HG02981 (cell line): ENCODE measurements at regions not wholly inside any gene's neighbourhood (a gene's known extent, or its start where the extent isn't known, plus 50 kb on each side); places are given as distances from the start of the nearest gene placed in this dataset.

Experiments
- ATAC-seq: cut with Tn5 transposase; IDR thresholded peaks from one replicate; pipeline ENCODE4 v1.9.1; 2021; ENCODE audit warnings: mild to moderate bottlenecking, moderate library complexity; ENCODE audit not compliant: unreplicated experiment

DNA sequence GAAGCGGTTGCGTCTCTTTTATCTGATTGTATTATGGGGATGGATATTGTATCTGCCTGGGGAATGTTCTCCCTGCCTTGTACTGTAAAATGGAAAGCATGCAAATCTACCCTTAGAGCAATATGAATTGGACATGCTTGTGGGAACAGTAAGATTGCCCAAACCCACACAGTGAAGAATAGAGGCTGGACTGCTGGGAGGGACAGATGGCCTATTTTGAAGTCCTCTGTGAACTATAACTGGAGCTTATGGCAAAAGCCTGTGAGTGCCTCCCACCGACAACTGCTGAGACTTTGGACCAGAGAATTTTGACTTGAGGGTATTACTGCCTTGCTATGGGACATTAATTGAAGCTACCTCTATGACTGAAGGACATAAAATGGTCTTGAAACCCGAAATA, 168.9 kb downstream of the ERCC6L2 start:
- no peak for ATAC-seq

DNA sequence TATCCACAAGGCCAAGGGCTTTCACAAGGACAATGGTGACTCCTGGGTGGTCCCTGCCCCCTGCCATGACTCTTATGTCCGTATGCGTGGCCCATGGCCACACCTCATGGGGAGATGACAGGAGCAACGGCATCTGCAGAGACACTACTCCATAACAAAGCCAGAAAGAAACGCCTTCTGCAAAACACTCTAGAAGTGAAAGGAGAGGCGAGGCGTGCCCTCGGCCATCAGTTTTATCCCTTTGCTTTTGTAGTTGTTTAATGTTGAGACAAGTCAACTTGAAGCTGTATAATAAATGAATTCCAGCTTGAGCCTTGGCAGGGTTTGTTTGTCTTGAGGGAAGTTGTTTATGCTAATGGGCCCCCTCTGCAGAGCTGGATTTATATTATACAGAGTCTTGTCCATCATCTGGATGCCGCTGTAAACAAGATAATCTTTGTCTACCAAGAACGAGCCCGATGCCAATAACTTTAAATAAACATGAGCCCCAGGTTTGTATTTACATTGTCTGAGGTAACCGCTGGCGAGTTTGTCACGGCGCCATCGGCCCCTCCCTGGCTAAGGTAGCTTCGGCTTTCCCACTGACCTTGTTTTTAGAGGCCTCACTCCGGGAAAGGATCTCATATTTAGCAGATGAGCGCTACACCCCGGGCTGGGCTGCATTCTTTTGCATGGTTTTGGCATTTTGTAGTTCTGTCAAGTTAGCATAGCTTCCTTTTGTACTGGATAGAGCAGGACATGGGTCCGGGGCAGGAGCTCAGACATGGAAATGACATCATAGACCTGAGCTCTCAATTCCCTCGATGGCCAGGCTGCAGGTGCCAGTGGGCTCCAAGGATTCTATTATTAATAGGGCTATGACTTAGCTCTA, 165.3 kb downstream of the ERCC6L2 start:
- no peak for ATAC-seq

DNA sequence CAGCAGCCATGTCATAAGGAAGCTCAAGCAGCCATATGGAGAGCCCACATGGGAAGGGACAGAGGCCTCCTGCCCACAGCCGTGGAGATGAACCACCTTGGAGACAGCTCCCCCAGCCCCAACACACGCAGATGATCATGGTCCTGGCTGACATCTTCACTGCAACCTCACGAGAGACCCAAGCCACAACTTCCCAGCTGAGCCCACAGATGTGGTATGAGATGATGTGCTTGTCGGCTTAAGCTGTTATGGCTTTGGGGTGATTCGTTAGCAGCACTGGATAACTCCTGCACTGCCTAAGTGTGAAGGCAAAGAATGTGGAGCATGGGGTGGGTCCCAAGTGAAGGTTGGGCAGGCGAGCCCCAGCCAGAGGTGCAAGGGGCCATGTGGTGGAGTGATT, 163.4 kb downstream of the ERCC6L2 start:
- no peak for ATAC-seq

DNA sequence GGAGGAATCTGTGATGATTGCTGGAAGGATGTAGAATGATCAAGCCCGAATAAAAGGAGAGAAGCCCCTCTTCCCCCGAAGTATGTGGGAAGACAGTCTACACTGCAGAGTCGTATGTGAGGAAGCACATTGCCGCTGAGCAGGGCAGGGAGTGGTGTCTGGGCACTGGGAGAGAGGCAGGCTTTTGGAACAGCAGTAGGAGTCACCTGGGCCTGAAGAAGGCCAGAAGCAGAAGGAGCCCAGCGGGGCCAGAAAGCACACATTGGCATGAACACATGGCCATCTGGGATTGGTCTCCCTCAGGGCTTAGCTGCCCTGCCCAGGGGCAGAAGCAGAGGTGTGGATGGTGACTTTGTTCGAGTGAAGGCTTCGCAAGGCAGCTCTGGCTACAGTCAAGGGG, 162.8 kb downstream of the ERCC6L2 start:
- ATAC-seq: no peak

DNA sequence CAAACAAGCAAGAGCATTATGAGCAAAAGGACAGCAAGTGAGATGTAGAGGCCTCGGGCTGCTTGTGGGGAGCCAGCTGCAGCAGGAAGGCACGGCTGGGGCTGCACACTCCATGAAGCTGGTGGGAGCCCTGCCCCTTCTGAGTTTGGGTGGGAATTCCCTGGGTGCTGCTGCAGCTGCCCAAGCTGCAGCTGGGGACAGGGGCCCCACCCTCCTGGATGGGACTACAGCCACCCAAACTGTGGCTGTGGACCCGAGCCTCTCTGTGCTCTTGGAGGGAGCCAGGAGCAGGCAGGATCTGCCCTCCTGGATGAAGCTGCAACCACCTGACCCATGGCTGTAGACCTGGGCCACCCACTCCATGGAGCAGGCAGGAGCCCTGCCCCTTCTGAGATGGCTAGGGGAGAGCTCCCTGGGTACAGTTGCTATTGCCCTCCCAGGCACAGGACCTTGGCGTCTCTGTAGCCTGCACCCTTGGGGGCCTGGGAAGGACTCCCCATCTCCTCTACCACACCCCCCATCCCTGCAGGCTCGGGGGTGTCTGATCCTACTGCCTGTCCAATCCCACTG, 159.1 kb downstream of the ERCC6L2 start:
- no peak for ATAC-seq

DNA sequence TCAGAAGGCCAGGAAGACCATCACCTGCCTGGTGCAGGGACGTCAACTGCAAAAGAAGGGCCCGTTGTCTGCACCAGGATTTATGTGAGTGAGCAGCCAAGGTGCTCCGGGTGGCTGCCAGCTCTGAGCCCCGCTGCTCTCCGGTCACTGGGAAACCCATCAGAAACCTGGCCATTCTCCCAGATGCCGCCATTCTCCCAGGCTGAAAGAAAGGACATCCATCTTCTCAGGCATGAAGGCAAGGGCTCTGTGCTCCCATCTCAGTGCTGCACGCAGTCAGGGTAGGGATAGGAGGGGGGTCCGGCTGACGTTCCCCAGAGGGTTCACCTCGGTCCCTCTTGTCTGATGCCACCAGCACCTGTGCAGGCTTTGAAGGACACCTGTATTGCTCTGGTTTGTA, 158.4 kb downstream of the ERCC6L2 start:
- ATAC-seq: no peak

DNA sequence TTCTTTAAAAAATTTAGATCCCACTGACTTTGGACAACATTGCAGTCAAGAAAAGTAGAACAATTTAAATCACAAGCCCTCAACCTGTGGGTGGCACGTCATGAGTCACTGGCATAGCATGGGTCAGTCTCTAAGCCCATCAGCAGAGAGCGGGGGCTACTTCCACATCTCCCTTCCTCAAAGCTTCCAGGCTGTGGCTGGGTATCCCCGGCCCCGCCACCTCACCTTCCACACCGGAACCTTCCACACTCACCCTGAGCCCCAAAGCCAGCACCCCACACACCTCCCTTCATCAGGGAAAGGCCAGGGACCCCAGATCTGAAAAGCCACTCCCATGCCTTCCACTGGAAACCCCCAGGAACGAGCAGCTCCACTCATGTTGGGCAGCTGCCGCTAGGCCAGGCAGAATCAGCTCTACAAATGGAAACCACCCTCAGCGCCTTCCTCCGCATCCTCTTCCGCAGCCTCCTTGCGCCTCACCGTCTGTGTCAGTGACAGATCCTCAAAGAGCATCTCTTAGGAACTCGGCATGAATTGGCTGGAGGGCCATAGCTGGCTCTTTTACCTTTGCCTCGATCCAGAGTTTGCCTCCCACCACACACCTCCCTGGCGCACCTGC, 156.5 kb downstream of the ERCC6L2 start:
- ATAC-seq: no peak

DNA sequence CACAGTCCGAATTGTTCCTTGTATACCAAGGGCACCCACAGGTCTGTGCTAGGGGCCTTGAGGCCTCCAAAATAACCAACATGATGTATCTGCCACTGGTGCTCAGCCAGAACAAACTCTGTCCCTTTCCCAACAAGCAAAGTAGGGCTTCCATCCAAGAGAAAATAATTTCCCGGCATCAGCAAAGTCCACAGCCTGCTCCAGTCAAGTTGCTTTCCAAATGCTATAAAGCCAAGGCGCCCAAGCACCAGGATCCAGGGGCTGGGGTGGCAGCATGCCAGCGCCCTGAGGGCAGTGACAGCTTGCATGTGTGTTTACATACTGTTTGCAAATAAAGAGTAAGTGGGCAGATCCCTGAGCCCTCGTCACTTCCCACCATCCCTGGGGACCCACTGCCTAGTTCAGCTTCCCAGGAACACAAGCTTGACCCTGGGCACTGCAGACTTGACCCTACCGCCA, 155.9 kb downstream of the ERCC6L2 start:
- ATAC-seq: no peak

DNA sequence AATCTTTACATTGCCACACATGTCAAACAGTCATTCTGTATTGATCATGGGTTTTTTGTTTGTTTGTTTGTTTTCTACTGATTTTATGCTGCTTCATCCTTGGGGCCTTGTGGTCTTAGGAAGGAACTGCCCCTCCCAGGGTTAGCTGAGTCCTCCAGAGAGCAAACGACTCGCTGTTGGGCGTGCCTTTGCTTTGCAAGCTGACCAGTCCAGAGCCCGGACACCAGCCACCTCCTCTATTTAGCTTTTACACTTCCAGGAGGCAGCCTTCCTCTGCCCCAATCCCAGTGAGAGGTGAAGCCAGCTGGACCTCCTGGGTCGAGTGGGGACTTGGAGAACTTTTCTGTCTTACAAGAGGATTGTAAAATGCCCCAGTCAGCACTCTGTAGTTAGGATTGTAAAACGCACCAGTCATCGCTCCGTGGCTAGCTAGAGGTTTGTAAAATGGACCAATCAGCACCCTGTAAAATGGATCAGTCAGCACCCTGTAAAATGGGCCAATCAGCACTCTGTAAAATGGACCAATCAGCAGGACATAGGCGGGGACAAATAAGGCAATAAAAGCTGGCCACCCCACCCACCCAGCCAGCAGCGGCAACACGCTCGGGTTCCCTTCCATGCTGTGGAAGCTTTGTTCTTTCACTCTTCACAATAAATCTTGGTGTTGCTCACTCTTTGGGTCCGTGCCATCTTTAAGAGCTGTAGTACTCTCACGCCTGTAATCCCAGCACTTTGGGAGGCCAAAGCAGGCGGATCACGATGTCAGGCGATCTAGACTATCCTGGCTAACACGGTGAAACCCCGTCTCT, 154.4 kb downstream of the ERCC6L2 start:
- no peak for ATAC-seq

DNA sequence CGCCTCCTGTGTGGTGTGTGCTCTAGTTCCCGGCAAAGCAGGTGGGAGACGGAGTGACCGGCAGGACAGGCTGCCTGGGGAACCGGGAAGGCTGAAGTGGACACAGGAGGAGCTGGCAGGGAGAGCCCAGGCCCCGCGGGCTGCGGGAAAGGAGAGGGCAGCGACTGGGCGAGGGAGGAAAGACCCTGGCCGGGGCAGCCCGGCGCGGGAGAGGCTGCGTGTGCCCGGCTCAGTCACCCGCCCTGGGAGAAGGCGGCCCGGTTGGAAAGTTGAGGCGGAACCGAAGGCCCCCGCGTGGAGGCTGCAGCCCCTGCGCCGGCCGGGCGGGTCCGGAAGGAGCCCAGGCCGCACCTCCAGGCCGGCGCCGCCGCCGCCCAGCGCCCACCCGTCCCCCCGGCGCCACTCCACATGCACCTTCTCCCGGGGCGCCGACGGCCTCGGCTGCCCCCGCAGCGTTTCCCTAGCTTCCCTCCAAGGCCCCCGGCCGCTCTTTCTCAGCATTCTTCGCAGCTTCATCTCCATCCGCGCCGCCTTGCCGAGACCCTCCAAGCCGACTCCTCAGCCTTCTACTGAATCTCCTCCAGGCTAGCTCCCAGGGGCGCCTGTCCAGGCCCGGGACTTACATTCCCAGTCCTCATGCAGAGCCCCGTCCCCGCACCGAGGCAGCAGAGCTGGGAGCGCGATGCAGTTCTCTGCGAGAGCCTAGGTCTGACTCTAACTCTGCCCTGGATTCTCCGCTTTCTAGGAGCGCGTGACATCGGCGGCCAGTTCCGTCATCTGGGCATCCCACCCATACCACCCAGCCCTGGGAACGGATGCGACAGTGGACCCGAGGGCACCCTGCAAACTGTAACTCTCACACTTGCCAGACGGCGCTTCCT, 152.0 kb downstream of the ERCC6L2 start:
- ATAC-seq: no peak

DNA sequence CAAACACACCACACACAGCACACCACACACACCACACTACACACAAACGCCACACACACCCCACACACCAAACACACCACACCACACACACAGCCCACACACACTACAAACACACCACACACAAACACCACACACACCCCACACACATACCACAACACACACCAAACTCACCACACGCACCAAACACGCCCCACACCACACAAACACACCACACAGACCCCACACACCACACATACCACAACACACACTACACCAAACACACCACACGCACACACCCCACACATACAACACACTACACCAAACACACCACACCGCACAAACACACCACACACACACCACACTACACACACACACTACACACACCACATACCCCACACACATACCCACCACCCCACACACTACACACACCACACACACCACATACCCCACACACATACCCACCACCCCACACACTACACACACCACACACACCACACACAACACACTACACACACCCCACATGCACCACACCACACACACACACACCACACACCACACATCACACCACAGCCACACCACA, 151.2 kb downstream of the ERCC6L2 start:
- no peak for ATAC-seq

DNA sequence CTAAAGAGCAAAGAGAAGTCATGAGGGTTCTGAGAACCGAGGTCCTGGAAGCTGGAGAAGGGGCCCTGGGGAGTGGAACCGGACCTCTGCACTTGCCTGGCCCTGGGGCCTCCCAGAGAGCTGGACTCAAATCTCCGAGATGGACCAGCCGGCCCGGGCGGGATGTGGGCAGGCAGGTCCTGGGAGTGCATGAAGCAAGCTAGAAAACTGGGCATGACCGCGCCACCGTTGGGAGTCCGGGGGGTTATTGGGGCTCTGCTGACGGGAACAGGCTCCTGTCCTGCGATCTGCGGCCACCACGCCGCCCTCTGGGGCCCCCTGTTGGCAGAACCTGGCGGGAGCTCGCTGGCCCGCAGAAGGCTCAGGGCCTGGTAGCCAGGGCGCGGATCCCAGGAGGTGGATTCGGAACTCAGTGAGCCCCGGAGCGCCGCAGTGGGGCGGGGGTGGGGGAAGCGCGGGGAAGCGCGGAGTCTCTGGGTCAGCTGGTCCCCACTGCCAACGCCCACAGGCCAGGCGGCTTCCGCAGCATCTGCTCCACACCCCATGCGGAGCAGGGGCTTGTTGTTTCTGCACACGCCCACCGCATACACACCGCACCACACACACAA, 150.6 kb downstream of the ERCC6L2 start:
- no peak for ATAC-seq

DNA sequence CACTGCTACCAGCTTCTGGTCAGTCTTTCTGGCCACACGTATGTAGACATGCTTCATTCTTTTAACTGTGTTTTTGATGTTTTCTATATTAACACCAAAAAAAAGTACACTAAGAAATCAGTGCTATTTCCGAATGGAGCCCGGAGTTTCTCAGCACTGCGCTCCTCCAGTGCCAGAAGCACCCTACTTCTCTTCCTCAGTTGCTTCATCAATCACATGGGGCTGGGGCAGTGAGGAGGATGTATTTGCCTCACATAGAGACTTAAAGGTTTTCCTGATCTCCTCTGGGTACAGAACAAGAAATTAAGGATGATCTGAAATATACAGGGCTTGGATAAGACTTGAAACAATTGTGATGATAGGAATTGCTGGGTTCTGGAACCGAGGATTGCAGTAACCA, 148.0 kb downstream of the ERCC6L2 start:
- no peak for ATAC-seq

DNA sequence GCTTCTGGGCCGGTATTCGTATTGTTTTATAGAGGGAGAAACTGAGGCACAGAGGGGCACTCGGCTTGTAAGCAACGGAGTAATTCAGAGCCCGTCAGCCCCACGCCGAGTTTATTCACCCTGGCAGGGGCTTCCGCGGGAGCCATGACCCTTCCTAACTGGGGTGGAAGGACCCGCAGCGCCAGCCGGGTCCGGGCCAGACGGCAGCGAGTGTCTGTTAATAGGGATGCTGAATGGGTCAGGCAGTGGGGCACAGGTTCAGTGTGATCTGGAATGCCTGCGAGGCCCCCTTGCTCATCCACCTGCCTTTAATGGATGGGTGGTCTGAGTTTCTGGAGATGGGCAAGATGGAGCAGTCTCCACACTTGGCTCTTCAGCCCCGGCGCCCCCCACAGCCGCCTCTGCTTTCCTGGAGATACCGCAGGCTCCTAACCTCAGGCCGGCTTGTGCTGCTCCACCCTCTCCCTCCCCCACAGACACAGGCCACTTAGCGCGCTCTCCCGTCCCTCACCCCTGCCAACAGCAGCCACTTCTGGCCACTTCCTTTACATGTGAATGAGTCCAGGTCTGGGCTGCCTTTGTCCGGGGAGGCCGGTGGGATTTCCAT, 147.1 kb downstream of the ERCC6L2 start:
- ATAC-seq: no peak

DNA sequence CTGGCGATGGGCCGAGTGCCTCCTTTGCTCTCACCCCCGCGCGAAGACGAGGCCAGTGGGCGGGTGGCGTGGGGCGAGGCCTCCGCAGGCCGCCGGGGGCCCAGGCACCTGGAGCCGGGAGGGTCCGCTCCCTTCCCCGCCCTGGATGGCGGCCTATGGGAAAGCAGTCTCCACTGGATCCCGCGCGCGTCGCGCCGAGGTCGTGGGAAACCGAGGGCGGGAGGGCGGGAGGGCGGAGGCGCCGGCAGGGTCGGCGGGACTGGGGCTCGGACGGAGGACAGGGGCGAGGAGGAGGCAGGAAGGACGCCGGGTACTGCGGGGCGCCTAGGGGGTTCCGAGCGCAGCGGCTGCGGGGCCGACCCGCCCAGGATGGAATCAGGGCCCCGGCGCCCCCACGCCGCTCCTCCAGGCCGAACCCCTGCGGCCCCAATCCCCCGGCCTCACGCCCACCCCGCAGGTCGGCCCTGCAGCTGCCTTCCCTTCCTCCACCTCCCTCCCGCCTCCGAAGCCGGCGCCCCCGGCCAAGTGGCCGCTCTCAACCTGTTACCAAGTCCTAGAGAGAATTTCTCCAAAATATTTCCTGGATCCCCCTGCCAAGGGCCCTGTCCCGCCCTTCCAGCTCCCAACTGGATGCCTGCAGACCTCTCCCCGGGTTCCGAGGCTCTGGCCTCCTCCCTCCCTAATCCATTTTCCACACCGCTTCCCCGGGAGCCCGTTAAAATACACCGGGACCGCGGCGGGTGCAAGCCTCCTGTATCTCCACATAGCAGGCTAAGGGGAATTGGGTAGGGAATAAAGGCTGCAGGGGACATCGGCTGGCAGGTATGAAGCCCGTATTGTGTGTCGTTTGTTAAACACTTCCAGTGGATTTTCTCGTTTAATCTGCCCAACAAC, 146.3 kb downstream of the ERCC6L2 start:
- ATAC-seq: no peak

DNA sequence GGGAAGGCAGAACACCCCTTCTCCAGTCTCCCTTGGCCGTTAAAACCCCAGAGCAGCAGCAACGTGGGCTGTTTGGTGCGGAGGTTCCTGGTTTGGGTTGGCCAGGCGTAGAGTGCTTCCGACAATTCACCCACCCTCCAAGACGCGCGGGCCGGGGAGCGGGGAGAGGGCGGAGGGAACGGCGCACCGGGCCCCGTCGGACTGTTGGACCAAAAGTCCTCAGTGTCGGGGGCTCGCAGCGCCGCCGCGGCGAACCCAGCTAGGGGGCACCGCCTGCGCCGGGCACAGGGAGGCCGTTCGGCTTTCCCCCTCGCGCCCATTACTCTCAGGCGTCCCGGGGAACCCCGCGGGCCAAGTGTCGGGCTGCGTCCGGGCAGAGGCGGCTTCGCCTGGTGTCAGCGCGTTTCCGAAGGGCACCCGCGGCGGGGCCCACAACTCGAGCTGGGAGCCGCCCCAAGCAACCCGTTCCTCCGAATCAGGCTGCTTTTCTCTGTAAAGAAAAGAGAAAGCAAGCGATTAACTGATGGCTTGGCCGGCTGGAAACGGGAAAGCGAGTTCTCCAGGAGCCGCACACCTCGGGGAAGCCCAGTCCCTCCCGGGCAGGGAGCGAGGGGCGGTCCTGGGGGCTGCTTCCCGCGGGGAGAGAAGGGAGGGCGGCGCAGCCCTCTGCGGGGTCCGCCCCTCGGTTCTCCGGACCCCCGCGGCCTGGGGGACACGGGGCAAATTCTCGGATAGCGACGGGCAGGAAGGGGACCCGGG, 145.5 kb downstream of the ERCC6L2 start:
- no peak for ATAC-seq

DNA sequence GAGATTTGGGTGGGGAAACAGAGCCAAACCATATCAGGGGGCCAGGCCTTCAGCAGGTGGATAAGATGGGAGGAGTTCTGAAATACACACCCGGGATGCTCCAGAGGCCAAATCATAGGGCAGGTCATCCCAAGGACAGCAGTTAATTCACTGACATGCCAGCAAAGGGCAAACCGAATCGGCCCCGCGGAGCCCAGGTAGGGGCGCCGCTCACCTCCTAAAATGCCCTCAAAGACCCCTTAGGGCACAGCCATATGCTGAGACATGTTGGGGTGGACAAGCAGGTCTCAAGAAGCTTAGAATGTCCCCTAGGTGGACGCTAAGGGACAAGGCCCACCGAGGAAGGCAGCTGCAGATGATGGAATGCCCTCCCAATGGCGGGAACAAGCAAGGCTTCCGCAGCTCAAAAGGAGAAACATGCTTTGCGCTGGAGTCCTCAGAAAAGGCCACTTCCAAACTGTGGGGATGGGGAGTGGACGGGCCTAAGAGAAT, 144.9 kb downstream of the ERCC6L2 start:
- ATAC-seq: no peak
